HCT116 (cell line): ENCODE measurements at regions not wholly inside any gene's neighbourhood (a gene's known extent, or its start where the extent isn't known, plus 50 kb on each side); places are given as distances from the start of the nearest gene placed in this dataset.

Experiments used
- ATAC-seq: fragments of 200-7000 bp; cut with Tn5 transposase; 2 replicates; pipeline ENCODE4 v1.9.1; 2020; ENCODE audit warnings: mild to moderate bottlenecking, moderate library complexity
- BruUV-seq: library from RNA; stranded (reverse); fragments of 400-500 nt; replicated peaks from 2 replicates; lab custom pipeline; 2021; lab: Mats Ljungman, UMichigan
- CTCF ChIA-PET: fragments of 300-600 bp; sonication (Branson Sonifier 250); formaldehyde crosslinking; loops from one replicate; lab custom pipeline; 2021; ENCODE audit warnings: antibody characterized with exemption; lab: Charles Lee
- POLR2A ChIA-PET: fragments of 300-600, 350-600 bp; sonication (Branson Sonifier 250); formaldehyde crosslinking; loops from one replicate; lab custom pipeline; 2021; ENCODE audit warnings: antibody characterized with exemption; lab: Charles Lee
- RAD21 ChIA-PET, 2 experiments: fragments of 300-600 bp; sonication (Branson Sonifier 250); formaldehyde crosslinking; loops; one replicate each; lab custom pipeline; 2023; ENCODE audit warnings: low total read pairs in 2 of 2; ENCODE audit not compliant: uncharacterized antibody in 2 of 2, unreplicated experiment in 2 of 2, low non-redundant PET in 1 of 2; lab: Charles Lee
- DNase-seq: peaks from one replicate; pipeline ENCODE4 v3.0.0-alpha.2; 2010; ENCODE audit warnings: low read depth, low spot score
- H2AFZ ChIP-seq: fragments of 200-600 bp; shearing (Covaris generic), sonication (generic); 2 replicates; pipeline ENCODE4 v1.6.1; 2017; ENCODE audit warnings: low read depth, mixed run types, mixed read lengths, antibody characterized with exemption, low read length; ENCODE audit not compliant: poor library complexity, severe bottlenecking
- H3K27ac ChIP-seq: 2 replicates; pipeline ENCODE4 v1.5.1; 2012; ENCODE audit warnings: low read depth, low read length
- H3K27me3 ChIP-seq: fragments of 200-600 bp; sonication (generic); 2 replicates; pipeline ENCODE4 v1.6.1; 2016; ENCODE audit warnings: mixed run types, low read length, mixed read lengths; ENCODE audit not compliant: insufficient read depth
- H3K36me3 ChIP-seq, 2 experiments: fragments of 200-500 bp in 1 of 2; fragments of 200-600 bp in 1 of 2; sonication (Bioruptor generic) in 1 of 2; sonication (generic) in 1 of 2; 2 replicates each; pipeline versions ENCODE4 v1.5.1 to v1.6.1; 2014 to 2016; ENCODE audit warnings: low read length in 2 of 2, inconsistent platforms in 1 of 2, mixed read lengths in 1 of 2, mixed run types in 1 of 2; ENCODE audit not compliant: insufficient read depth in 2 of 2, control insufficient read depth in 1 of 2
- H3K4me1 ChIP-seq, 2 experiments: fragments of 200-600 bp in 1 of 2; sonication (generic) in 1 of 2; 2 replicates each; pipeline versions ENCODE4 v1.5.1 to v1.6.1; 2012 to 2017; ENCODE audit warnings: low read length in 2 of 2, inconsistent platforms in 1 of 2, mild to moderate bottlenecking in 1 of 2, mixed read lengths in 1 of 2, mixed run types in 1 of 2, moderate library complexity in 1 of 2; ENCODE audit not compliant: insufficient read depth in 2 of 2, control insufficient read depth in 1 of 2
- H3K4me2 ChIP-seq: fragments of 200-600 bp; sonication (generic); 2 replicates; pipeline ENCODE4 v1.6.1; 2017; ENCODE audit warnings: mixed run types, low read length, mixed read lengths
- H3K4me3 ChIP-seq, 2 experiments: fragments of 200-600 bp in 1 of 2; sonication (generic) in 1 of 2; replicated peaks in 1 of 2; 2 replicates each; pipeline ENCODE4 v1.5.1; 2011 to 2016; ENCODE audit warnings: low read length in 2 of 2, control low read depth in 1 of 2, low read depth in 1 of 2, mild to moderate bottlenecking in 1 of 2, mixed read lengths in 1 of 2, mixed run types in 1 of 2
- H3K79me2 ChIP-seq: fragments of 200-600 bp; sonication (generic); 2 replicates; pipeline ENCODE4 v1.6.1; 2017; ENCODE audit warnings: mild to moderate bottlenecking, mixed run types, low read length, moderate library complexity, mixed read lengths; ENCODE audit not compliant: insufficient read depth
- H3K9ac ChIP-seq: fragments of 200-600 bp; sonication (generic); 2 replicates; pipeline ENCODE4 v1.6.1; 2016; ENCODE audit warnings: low read length, mixed read lengths
- H3K9me2 ChIP-seq: fragments of 200-600 bp; sonication (generic), shearing (Covaris generic); 2 replicates; pipeline ENCODE4 v1.6.1; 2017; ENCODE audit warnings: mixed run types, mild to moderate bottlenecking, moderate library complexity; ENCODE audit not compliant: insufficient read depth
- H3K9me3 ChIP-seq, 2 experiments: fragments of 200-500 bp in 1 of 2; fragments of 200-600 bp in 1 of 2; sonication (Bioruptor generic) in 1 of 2; sonication (generic) in 1 of 2; 2 replicates each; pipeline ENCODE4 v1.6.1; 2014 to 2017; ENCODE audit warnings: low read length in 2 of 2, mixed read lengths in 2 of 2, inconsistent platforms in 1 of 2, low read depth in 1 of 2, mild to moderate bottlenecking in 1 of 2, mixed run types in 1 of 2, moderate library complexity in 1 of 2; ENCODE audit not compliant: control insufficient read depth in 1 of 2, insufficient read depth in 1 of 2
- H4K20me1 ChIP-seq: fragments of 200-600 bp; sonication (generic), shearing (Covaris generic); 2 replicates; pipeline ENCODE4 v1.6.1; 2017; ENCODE audit warnings: mixed run types, mild to moderate bottlenecking, moderate library complexity; ENCODE audit not compliant: insufficient read depth
- ATF3 ChIP-seq: IDR thresholded peaks from 2 replicates; pipeline ENCODE4 v1.6.1; 2012
- CEBPB ChIP-seq: IDR thresholded peaks from 2 replicates; pipeline ENCODE4 v1.6.1; 2012; ENCODE audit warnings: low read depth
- ELF1 ChIP-seq: IDR thresholded peaks from 2 replicates; pipeline ENCODE4 v1.6.1; 2012; ENCODE audit warnings: low read depth, borderline replicate concordance
- POLR2AphosphoS5 ChIP-seq: IDR thresholded peaks from 2 replicates; pipeline ENCODE4 v1.6.1; 2011; ENCODE audit warnings: mild to moderate bottlenecking, low read depth, low read length, moderate library complexity
- SIN3A ChIP-seq: IDR thresholded peaks from 2 replicates; pipeline ENCODE4 v1.6.1; 2012; ENCODE audit warnings: low read depth
- SRF ChIP-seq: IDR thresholded peaks from 2 replicates; pipeline ENCODE4 v1.6.1; 2012; ENCODE audit warnings: low read depth
- TCF7L2 ChIP-seq: IDR thresholded peaks from 2 replicates; pipeline ENCODE4 v1.7.0; 2011; ENCODE audit warnings: borderline replicate concordance, inconsistent platforms; ENCODE audit not compliant: insufficient read depth, insufficient read length; ENCODE audit errors: extremely low read depth
- intact Hi-C: fragments of 100-400 bp; cut with micrococcal nuclease; formaldehyde crosslinking; loops from 2 replicates; pipeline ENCODE4 v1.10.0; 2022
- TF ChIP-seq, protein P1 (sequence below): IDR thresholded peaks from 2 replicates; pipeline ENCODE4 v1.6.1; 2012; ENCODE audit warnings: low read depth
- TF ChIP-seq, protein P2 (sequence below): IDR thresholded peaks from 2 replicates; pipeline ENCODE4 v1.6.1; 2011; ENCODE audit warnings: mild to moderate bottlenecking, low read length, moderate library complexity; ENCODE audit not compliant: insufficient replicate concordance; ENCODE audit errors: extremely low read depth
- TF ChIP-seq, protein P3 (sequence below), 3 experiments: fragments of 200-600 bp in 1 of 3; sonication (generic) in 1 of 3; IDR thresholded peaks in 2 of 3; conservative IDR thresholded peaks in 1 of 3; 2 replicates each; pipeline ENCODE4 v1.5.1; 2012 to 2017; ENCODE audit warnings: low read depth in 2 of 3, low read length in 2 of 3, antibody characterized with exemption in 1 of 3, borderline replicate concordance in 1 of 3, control low read depth in 1 of 3, mild to moderate bottlenecking in 1 of 3, mixed read lengths in 1 of 3, mixed run types in 1 of 3, moderate library complexity in 1 of 3; ENCODE audit not compliant: insufficient read depth in 1 of 3

- BruUV-seq: no TSS peak
- Histone ChIP-seq H3K27ac (no peak overlapping the region), H2AFZ (no peak overlapping the region), H4K20me1 (no peaks in the 10 kb centered on the region), H3K4me2 (no peak overlapping the region), H3K4me1 (no peaks in the 10 kb centered on the region), H3K27me3 (no peaks in the 10 kb centered on the region), H3K36me3 (no peaks in the 10 kb centered on the region)
- POLR2A ChIA-PET: no interaction called here
- DNase-seq: no peak
- intact Hi-C loops: no loop called here
- TF ChIP-seq, protein P1, sequence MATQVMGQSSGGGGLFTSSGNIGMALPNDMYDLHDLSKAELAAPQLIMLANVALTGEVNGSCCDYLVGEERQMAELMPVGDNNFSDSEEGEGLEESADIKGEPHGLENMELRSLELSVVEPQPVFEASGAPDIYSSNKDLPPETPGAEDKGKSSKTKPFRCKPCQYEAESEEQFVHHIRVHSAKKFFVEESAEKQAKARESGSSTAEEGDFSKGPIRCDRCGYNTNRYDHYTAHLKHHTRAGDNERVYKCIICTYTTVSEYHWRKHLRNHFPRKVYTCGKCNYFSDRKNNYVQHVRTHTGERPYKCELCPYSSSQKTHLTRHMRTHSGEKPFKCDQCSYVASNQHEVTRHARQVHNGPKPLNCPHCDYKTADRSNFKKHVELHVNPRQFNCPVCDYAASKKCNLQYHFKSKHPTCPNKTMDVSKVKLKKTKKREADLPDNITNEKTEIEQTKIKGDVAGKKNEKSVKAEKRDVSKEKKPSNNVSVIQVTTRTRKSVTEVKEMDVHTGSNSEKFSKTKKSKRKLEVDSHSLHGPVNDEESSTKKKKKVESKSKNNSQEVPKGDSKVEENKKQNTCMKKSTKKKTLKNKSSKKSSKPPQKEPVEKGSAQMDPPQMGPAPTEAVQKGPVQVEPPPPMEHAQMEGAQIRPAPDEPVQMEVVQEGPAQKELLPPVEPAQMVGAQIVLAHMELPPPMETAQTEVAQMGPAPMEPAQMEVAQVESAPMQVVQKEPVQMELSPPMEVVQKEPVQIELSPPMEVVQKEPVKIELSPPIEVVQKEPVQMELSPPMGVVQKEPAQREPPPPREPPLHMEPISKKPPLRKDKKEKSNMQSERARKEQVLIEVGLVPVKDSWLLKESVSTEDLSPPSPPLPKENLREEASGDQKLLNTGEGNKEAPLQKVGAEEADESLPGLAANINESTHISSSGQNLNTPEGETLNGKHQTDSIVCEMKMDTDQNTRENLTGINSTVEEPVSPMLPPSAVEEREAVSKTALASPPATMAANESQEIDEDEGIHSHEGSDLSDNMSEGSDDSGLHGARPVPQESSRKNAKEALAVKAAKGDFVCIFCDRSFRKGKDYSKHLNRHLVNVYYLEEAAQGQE: no peak
- no peak for TF ChIP-seq CEBPB
- TF ChIP-seq, all 23 proteins: peak for 0
- ChIA-PET CTCF (no interaction called here), RAD21 (no interaction called here)
- Histone ChIP-seq H3K4me3 (no peak overlapping the region), H3K9me2 (no peaks in the 10 kb centered on the region), H3K9me3 (no peaks in the 10 kb centered on the region), H3K9ac (no peak overlapping the region), H3K79me2 (no peaks in the 10 kb centered on the region)
- no peak for ATAC-seq
Observed at GRCh38 chrX:150254909-150255308, 108.2 kb upstream of the MAMLD1 start.

GRCh38 chrX:150255441-150256296 is 107.4 kb upstream of the MAMLD1 start:
- intact Hi-C loops: no loop called here
- Histone ChIP-seq H3K27me3 (no peaks in the 10 kb centered on the region), H3K27ac (no peak overlapping the region), H3K9ac (no peak overlapping the region), H3K4me3 (no peak overlapping the region), H4K20me1 (no peaks in the 10 kb centered on the region), H3K79me2 (no peaks in the 10 kb centered on the region), H3K4me2 (no peak overlapping the region), H3K36me3 (no peaks in the 10 kb centered on the region), H3K4me1 (no peaks in the 10 kb centered on the region), H3K9me2 (no peaks in the 10 kb centered on the region), H3K9me3 (no peaks in the 10 kb centered on the region), H2AFZ (no peak overlapping the region)
- POLR2A ChIA-PET: no interaction called here
- DNase-seq (no peak), ATAC-seq (no peak)
- RAD21 ChIA-PET: no interaction called here
- CTCF ChIA-PET: no interaction called here
- no TSS peak for BruUV-seq
- no peak for TF ChIP-seq POLR2AphosphoS5
- TF ChIP-seq ELF1: no peak
- TF ChIP-seq, protein P2, sequence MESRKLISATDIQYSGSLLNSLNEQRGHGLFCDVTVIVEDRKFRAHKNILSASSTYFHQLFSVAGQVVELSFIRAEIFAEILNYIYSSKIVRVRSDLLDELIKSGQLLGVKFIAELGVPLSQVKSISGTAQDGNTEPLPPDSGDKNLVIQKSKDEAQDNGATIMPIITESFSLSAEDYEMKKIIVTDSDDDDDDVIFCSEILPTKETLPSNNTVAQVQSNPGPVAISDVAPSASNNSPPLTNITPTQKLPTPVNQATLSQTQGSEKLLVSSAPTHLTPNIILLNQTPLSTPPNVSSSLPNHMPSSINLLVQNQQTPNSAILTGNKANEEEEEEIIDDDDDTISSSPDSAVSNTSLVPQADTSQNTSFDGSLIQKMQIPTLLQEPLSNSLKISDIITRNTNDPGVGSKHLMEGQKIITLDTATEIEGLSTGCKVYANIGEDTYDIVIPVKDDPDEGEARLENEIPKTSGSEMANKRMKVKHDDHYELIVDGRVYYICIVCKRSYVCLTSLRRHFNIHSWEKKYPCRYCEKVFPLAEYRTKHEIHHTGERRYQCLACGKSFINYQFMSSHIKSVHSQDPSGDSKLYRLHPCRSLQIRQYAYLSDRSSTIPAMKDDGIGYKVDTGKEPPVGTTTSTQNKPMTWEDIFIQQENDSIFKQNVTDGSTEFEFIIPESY: no peak
- TF ChIP-seq SIN3A: no peak
- TF ChIP-seq, protein P3, sequence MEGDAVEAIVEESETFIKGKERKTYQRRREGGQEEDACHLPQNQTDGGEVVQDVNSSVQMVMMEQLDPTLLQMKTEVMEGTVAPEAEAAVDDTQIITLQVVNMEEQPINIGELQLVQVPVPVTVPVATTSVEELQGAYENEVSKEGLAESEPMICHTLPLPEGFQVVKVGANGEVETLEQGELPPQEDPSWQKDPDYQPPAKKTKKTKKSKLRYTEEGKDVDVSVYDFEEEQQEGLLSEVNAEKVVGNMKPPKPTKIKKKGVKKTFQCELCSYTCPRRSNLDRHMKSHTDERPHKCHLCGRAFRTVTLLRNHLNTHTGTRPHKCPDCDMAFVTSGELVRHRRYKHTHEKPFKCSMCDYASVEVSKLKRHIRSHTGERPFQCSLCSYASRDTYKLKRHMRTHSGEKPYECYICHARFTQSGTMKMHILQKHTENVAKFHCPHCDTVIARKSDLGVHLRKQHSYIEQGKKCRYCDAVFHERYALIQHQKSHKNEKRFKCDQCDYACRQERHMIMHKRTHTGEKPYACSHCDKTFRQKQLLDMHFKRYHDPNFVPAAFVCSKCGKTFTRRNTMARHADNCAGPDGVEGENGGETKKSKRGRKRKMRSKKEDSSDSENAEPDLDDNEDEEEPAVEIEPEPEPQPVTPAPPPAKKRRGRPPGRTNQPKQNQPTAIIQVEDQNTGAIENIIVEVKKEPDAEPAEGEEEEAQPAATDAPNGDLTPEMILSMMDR (IDR thresholded peaks at IDR 0.05 in 2 of 3, conservative IDR thresholded peaks at IDR 0.05 in 1 of 3; ENCODE audit: borderline replicate concordance in 1 of 3, insufficient read depth in 1 of 3, low read depth in 2 of 3, low read length in 2 of 3): no peak
- no peak for TF ChIP-seq SRF
- no peak for TF ChIP-seq TCF7L2
- TF ChIP-seq ATF3: no peak
